PC-9 (cell line): ENCODE measurements at regions not wholly inside any gene's neighbourhood (a gene's known extent, or its start where the extent isn't known, plus 50 kb on each side); places are given as distances from the start of the nearest gene placed in this dataset.

Experiments used
- CTCF ChIP-seq: fragments of 200-600 bp; sonication (generic); conservative IDR thresholded peaks from 2 replicates; pipeline ENCODE4 v1.6.1; 2017; ENCODE audit warnings: mixed run types, antibody characterized with exemption, mild to moderate bottlenecking, moderate library complexity
- EZH2 ChIP-seq: fragments of 200-600 bp; sonication (generic); IDR thresholded peaks from 2 replicates; pipeline ENCODE4 v1.8.0; 2017; ENCODE audit warnings: antibody characterized with exemption, low read depth

GRCh38 chr4:165584916-165585315 is 206.1 kb downstream of the CPE start:
- TF ChIP-seq CTCF (no peak), EZH2 (no peak)
